Mesenchymal stem cell (in vitro differentiated cells and primary cell): ENCODE measurements at regions not wholly inside any gene's neighbourhood (a gene's known extent, or its start where the extent isn't known, plus 50 kb on each side); places are given as distances from the start of the nearest gene placed in this dataset.

Source experiments
- DNase-seq: peaks from one replicate; pipeline ENCODE4 v3.0.0-alpha.2; 2013
- H2AFZ ChIP-seq: one replicate; pipeline ENCODE4 v1.6.1; 2013; ENCODE audit warnings: low read depth, mild to moderate bottlenecking, control low read depth, inconsistent platforms, low read length, moderate library complexity
- H2AK5ac ChIP-seq: 2 replicates; pipeline ENCODE4 v1.6.1; 2013; ENCODE audit warnings: low read length, moderate library complexity, mild to moderate bottlenecking, inconsistent platforms; ENCODE audit not compliant: severe bottlenecking
- H2BK120ac ChIP-seq: one replicate; pipeline ENCODE4 v1.6.1; 2013; ENCODE audit warnings: low read depth, mild to moderate bottlenecking, inconsistent platforms, low read length, moderate library complexity
- H2BK12ac ChIP-seq, 2 experiments: one replicate each; pipeline ENCODE4 v1.6.1; 2013; ENCODE audit warnings: inconsistent platforms in 2 of 2, low read length in 2 of 2, mild to moderate bottlenecking in 2 of 2, moderate library complexity in 2 of 2, control low read depth in 1 of 2
- H2BK15ac ChIP-seq: one replicate; pipeline ENCODE4 v1.6.1; 2013; ENCODE audit warnings: mild to moderate bottlenecking, low read depth, inconsistent platforms; ENCODE audit not compliant: poor library complexity, severe bottlenecking
- H2BK5ac ChIP-seq: 2 replicates; pipeline ENCODE4 v1.6.1; 2013; ENCODE audit warnings: low read depth, mild to moderate bottlenecking, low read length, control low read depth, inconsistent platforms; ENCODE audit not compliant: poor library complexity, severe bottlenecking
- H3K14ac ChIP-seq, 2 experiments: one replicate each; pipeline ENCODE4 v1.6.1; 2013; ENCODE audit warnings: inconsistent platforms in 2 of 2, low read length in 2 of 2, control low read depth in 1 of 2, mild to moderate bottlenecking in 1 of 2, moderate library complexity in 1 of 2
- H3K18ac ChIP-seq, 2 experiments: one replicate each; pipeline ENCODE4 v1.6.1; 2013; ENCODE audit warnings: inconsistent platforms in 2 of 2, low read length in 2 of 2, control low read depth in 1 of 2, low read depth in 1 of 2, mild to moderate bottlenecking in 1 of 2
- H3K23ac ChIP-seq, 2 experiments: one replicate each; pipeline ENCODE4 v1.6.1; 2013; ENCODE audit warnings: inconsistent platforms in 2 of 2, low read length in 2 of 2, mild to moderate bottlenecking in 2 of 2, moderate library complexity in 2 of 2, control low read depth in 1 of 2
- H3K27ac ChIP-seq: 2 replicates; pipeline ENCODE4 v1.5.1; 2013; ENCODE audit warnings: mild to moderate bottlenecking, moderate library complexity, low read length, control low read depth, inconsistent platforms; ENCODE audit not compliant: poor library complexity, severe bottlenecking
- H3K27me3 ChIP-seq, 2 experiments: 2 replicates each; pipeline versions ENCODE4 v1.6.1 to v1.7.0; 2013; ENCODE audit warnings: low read length in 2 of 2, mild to moderate bottlenecking in 2 of 2, moderate library complexity in 2 of 2, control low read depth in 1 of 2, inconsistent platforms in 1 of 2; ENCODE audit not compliant: control insufficient read depth in 1 of 2, insufficient read depth in 1 of 2
- H3K36me3 ChIP-seq, 2 experiments: 2 replicates each; pipeline versions ENCODE4 v1.6.1 to v1.7.0; 2013; ENCODE audit warnings: low read length in 2 of 2, control low read depth in 1 of 2, inconsistent platforms in 1 of 2, low read depth in 1 of 2, mild to moderate bottlenecking in 1 of 2; ENCODE audit not compliant: insufficient read depth in 2 of 2, control insufficient read depth in 1 of 2
- H3K4ac ChIP-seq, 2 experiments: one replicate each; pipeline ENCODE4 v1.6.1; 2013; ENCODE audit warnings: inconsistent platforms in 2 of 2, low read length in 2 of 2, mild to moderate bottlenecking in 2 of 2, moderate library complexity in 2 of 2, control low read depth in 1 of 2, low read depth in 1 of 2
- H3K4me1 ChIP-seq: 2 replicates; pipeline ENCODE4 v1.6.1; 2013; ENCODE audit warnings: low read depth, low read length, control low read depth; ENCODE audit not compliant: control insufficient read depth, insufficient read depth
- H3K4me2 ChIP-seq: 2 replicates; pipeline ENCODE4 v1.6.1; 2013; ENCODE audit warnings: low read length, mild to moderate bottlenecking, inconsistent platforms; ENCODE audit not compliant: poor library complexity, severe bottlenecking
- H3K4me3 ChIP-seq, 2 experiments: 2 replicates each; pipeline versions ENCODE4 v1.5.1 to v1.7.0; 2013; ENCODE audit warnings: low read length in 2 of 2, mild to moderate bottlenecking in 2 of 2, control low read depth in 1 of 2, low read depth in 1 of 2; ENCODE audit not compliant: insufficient read depth in 1 of 2
- H3K79me1 ChIP-seq: replicated peaks from 2 replicates; pipeline ENCODE4 v1.6.1; 2013; ENCODE audit warnings: mild to moderate bottlenecking, control low read depth, low read length, inconsistent platforms; ENCODE audit not compliant: poor library complexity, severe bottlenecking
- H3K9ac ChIP-seq: 2 replicates; pipeline ENCODE4 v1.7.0; 2013; ENCODE audit warnings: mild to moderate bottlenecking, low read length, moderate library complexity
- H3K9me3 ChIP-seq: 2 replicates; pipeline ENCODE4 v1.7.0; 2013; ENCODE audit warnings: mild to moderate bottlenecking, low read length; ENCODE audit not compliant: control insufficient read depth
- H4K8ac ChIP-seq: one replicate; pipeline ENCODE4 v1.6.1; 2013; ENCODE audit warnings: inconsistent platforms, mild to moderate bottlenecking, low read length, moderate library complexity
- H4K91ac ChIP-seq: one replicate; pipeline ENCODE4 v1.6.1; 2013; ENCODE audit warnings: mild to moderate bottlenecking, low read length, inconsistent platforms
- WGBS: methylation state at CpG from one replicate; pipeline ENCODE4 v1.1.7; 2013; ENCODE audit warnings: mixed read lengths; 5-methylcytosine and 5-hydroxymethylcytosine counted together

DNA sequence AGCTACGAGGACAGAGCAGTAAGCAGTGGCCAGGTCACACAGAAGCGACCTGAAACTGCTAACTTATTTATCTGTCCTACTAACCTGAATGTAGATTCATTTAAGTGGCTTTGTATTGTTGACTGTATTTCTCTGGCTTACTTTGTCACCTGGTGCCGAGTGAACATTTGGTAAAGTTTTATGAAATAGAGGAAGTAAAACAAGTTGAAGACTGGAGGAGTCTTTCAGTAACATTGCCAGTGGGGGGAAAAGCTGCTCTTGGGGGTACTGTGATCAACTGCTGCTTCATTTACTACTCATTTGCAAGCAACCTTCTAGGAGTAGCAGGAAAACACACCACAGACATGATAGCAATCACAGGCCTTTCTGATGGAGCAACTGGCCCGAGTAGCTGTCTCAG is 615.0 kb downstream of the FGF9 start:
- no peaks in the 10 kb centered on the region for H3K4me1 ChIP-seq
- H3K4me3 ChIP-seq, result no peak overlapping the region
- H3K79me1 ChIP-seq, result no peaks in the 10 kb centered on the region
- no peak overlapping the region for H3K23ac ChIP-seq
- H3K4me2 ChIP-seq, result no peak overlapping the region
- no peak overlapping the region for H3K18ac ChIP-seq
- H4K91ac ChIP-seq, result no peak overlapping the region
- H3K9me3 ChIP-seq, result no peaks in the 10 kb centered on the region
- DNase-seq, result no peak
- H3K27me3 ChIP-seq, result no peaks in the 10 kb centered on the region
- H3K27ac ChIP-seq, result no peak overlapping the region
- H2BK12ac ChIP-seq, result no peak overlapping the region
- 71% methylated on average over 3 of the region's 4 CpGs for WGBS
- no peak overlapping the region for H2BK120ac ChIP-seq
- H4K8ac ChIP-seq, result no peak overlapping the region
- H2BK5ac ChIP-seq, result no peak overlapping the region
- H3K14ac ChIP-seq, result no peak overlapping the region
- no peak overlapping the region for H2AK5ac ChIP-seq
- H3K9ac ChIP-seq, result no peak overlapping the region
- no peaks in the 10 kb centered on the region for H3K36me3 ChIP-seq
- H2BK15ac ChIP-seq, result no peak overlapping the region
- H2AFZ ChIP-seq, result no peak overlapping the region
- H3K4ac ChIP-seq, result no peak overlapping the region

GRCh38 chr13:22286338-22286737 is 615.5 kb downstream of the FGF9 start:
- Histone ChIP-seq H2BK15ac (no peak overlapping the region), H3K36me3 (no peaks in the 10 kb centered on the region), H3K18ac (no peak overlapping the region), H3K14ac (no peak overlapping the region), H3K27ac (no peak overlapping the region), H3K27me3 (no peaks in the 10 kb centered on the region), H3K9ac (no peak overlapping the region), H2BK120ac (no peak overlapping the region), H3K9me3 (no peaks in the 10 kb centered on the region), H4K91ac (no peak overlapping the region), H3K23ac (no peak overlapping the region), H4K8ac (no peak overlapping the region), H2AFZ (no peak overlapping the region), H3K4me3 (no peak overlapping the region), H3K4me2 (no peak overlapping the region), H2BK5ac (no peak overlapping the region), H3K4ac (no peak overlapping the region), H2BK12ac (no peak overlapping the region), H3K4me1 (no peaks in the 10 kb centered on the region), H3K79me1 (no peaks in the 10 kb centered on the region), H2AK5ac (no peak overlapping the region)
- WGBS, result 78% methylated on average over 3 of the region's 4 CpGs
- no peak for DNase-seq

DNA sequence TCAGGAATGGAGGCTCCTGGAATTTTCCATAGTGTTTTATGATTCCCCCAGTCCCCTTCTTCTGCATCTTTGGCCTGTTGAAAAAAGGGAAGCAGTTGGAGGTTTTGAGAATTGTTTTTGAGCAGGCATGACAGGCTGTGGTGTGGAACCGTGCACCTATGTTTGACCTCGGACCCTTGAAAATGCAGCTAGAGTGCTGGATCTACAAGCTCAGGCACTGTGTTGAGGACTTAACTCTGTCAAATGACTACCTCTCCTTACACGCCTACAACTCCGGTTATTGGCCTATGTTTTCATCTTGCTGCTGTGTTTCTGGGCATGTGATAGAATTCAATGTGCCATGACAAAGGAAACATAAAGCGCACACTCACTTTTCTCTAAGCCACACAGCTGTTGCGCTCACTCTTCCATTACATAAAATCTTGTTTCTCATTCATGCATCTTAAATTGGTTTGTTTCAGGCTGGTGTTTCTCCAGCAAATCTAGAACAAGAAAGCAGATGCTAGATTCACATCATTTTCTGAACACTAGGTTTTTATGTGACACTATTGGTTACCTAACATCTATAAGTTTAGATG is 616.6 kb downstream of the FGF9 start:
- no peak overlapping the region for H3K27ac ChIP-seq
- H3K9me3 ChIP-seq, result no peaks in the 10 kb centered on the region
- no peak overlapping the region for H3K4me2 ChIP-seq
- H3K23ac ChIP-seq, result no peak overlapping the region
- no peak overlapping the region for H3K4ac ChIP-seq
- WGBS, result 90% methylated on average over 6 of the region's 6 CpGs
- H3K27me3 ChIP-seq, result no peaks in the 10 kb centered on the region
- H2BK5ac ChIP-seq, result no peak overlapping the region
- H3K79me1 ChIP-seq, result no peaks in the 10 kb centered on the region
- no peak overlapping the region for H2BK12ac ChIP-seq
- no peak overlapping the region for H4K91ac ChIP-seq
- no peak overlapping the region for H3K4me3 ChIP-seq
- H2BK120ac ChIP-seq, result no peak overlapping the region
- H3K36me3 ChIP-seq, result no peaks in the 10 kb centered on the region
- no peak overlapping the region for H3K18ac ChIP-seq
- no peak overlapping the region for H3K14ac ChIP-seq
- no peak for DNase-seq
- H2AFZ ChIP-seq, result no peak overlapping the region
- no peak overlapping the region for H2BK15ac ChIP-seq
- H3K9ac ChIP-seq, result no peak overlapping the region
- no peak overlapping the region for H2AK5ac ChIP-seq
- no peak overlapping the region for H4K8ac ChIP-seq
- no peaks in the 10 kb centered on the region for H3K4me1 ChIP-seq

- no peaks in the 10 kb centered on the region for H3K27me3 ChIP-seq
- no peak overlapping the region for H2AK5ac ChIP-seq
- no peaks in the 10 kb centered on the region for H3K36me3 ChIP-seq
- no peak overlapping the region for H3K18ac ChIP-seq
- no peak overlapping the region for H4K8ac ChIP-seq
- no peak overlapping the region for H3K4me3 ChIP-seq
- H2BK120ac ChIP-seq, result no peak overlapping the region
- no peak overlapping the region for H2BK5ac ChIP-seq
- no peak overlapping the region for H3K4me2 ChIP-seq
- no peak overlapping the region for H3K9ac ChIP-seq
- peak overlapping the region; percentile 18 for H4K91ac ChIP-seq
- 79% methylated on average over 4 of the region's 4 CpGs for WGBS
- H3K9me3 ChIP-seq, result no peaks in the 10 kb centered on the region
- H3K27ac ChIP-seq, result no peak overlapping the region
- no peak overlapping the region for H3K14ac ChIP-seq
- H2BK15ac ChIP-seq, result no peak overlapping the region
- no peak overlapping the region for H3K23ac ChIP-seq
- no peaks in the 10 kb centered on the region for H3K79me1 ChIP-seq
- no peak for DNase-seq
- no peaks in the 10 kb centered on the region for H3K4me1 ChIP-seq
- H2BK12ac ChIP-seq, result no peak overlapping the region
- no peak overlapping the region for H2AFZ ChIP-seq
- H3K4ac ChIP-seq, result no peak overlapping the region
These were observed 617.6 kb downstream of the FGF9 start for GRCh38 chr13:22288496-22288895.
